Right lobe of liver (tissue), 4 donors: ENCODE measurements at regions not wholly inside any gene's neighbourhood (a gene's known extent, or its start where the extent isn't known, plus 50 kb on each side); places are given as distances from the start of the nearest gene placed in this dataset.

ENCODE experiments used
- POLR2A ChIP-seq: fragments of 450-650 bp; IDR thresholded peaks from one replicate; pipeline ENCODE4 v1.6.1; 2017; ENCODE audit warnings: antibody characterized with exemption, mild to moderate bottlenecking
- TF ChIP-seq, protein P1 (sequence below), 4 donors: fragments of 200-600 bp in 3 of 4; fragments of 450-650 bp in 1 of 4; IDR thresholded peaks; one replicate each; pipeline versions ENCODE4 v1.5.1 to v1.8.0; 2016 to 2022; ENCODE audit warnings: antibody characterized with exemption in 4 of 4, mild to moderate bottlenecking in 2 of 4
- donor health status: DM: no; HTN: no; CAD: no.
- donor health status: DM: no; HTN: no; CAD: no.
- donor health status: DM: no; HTN: yes; CAD: no.

DNA sequence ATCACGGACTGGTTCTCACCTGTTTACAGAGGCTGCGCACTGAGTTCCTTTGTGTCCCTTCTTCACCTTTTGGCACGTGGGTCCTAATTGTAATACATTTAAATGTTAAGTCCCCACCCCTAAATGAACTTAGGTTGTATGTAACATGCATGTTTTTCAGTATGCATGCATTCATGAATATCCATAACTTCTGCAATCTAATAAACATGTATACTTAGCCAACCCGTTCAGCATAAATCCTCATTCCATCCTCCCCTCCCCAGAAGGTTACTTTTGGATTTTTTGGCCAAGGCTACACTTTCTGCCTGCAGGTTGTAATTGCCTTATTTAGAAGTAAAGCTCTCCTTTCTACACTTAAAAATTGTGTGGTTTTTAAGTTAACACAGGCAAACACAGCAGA, 314.7 kb downstream of the SUCLG1 start:
- TF ChIP-seq, protein P1, sequence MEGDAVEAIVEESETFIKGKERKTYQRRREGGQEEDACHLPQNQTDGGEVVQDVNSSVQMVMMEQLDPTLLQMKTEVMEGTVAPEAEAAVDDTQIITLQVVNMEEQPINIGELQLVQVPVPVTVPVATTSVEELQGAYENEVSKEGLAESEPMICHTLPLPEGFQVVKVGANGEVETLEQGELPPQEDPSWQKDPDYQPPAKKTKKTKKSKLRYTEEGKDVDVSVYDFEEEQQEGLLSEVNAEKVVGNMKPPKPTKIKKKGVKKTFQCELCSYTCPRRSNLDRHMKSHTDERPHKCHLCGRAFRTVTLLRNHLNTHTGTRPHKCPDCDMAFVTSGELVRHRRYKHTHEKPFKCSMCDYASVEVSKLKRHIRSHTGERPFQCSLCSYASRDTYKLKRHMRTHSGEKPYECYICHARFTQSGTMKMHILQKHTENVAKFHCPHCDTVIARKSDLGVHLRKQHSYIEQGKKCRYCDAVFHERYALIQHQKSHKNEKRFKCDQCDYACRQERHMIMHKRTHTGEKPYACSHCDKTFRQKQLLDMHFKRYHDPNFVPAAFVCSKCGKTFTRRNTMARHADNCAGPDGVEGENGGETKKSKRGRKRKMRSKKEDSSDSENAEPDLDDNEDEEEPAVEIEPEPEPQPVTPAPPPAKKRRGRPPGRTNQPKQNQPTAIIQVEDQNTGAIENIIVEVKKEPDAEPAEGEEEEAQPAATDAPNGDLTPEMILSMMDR (IDR thresholded peaks at IDR 0.05): no peak
- no peak for TF ChIP-seq POLR2A
